Activated B cell treated with CpG ODN at 0.5 μM for 24 hours (primary cell): ENCODE measurements at regions not wholly inside any gene's neighbourhood (a gene's known extent, or its start where the extent isn't known, plus 50 kb on each side); places are given as distances from the start of the nearest gene placed in this dataset.
"Not testable (repeated sequence)": the region's sequence is repeated elsewhere in the genome, so short reads cannot be mapped to it uniquely, and the experiment has no call there.

Source experiments
- ATAC-seq: fragments of 200-7000 bp; cut with Tn5 transposase; one replicate; pipeline ENCODE4 v1.10.0; 2021; ENCODE audit warnings: low read depth, mild to moderate bottlenecking, moderate library complexity
- CTCF ChIA-PET: fragments of 350-600 bp; sonication (Branson Sonifier 250); formaldehyde crosslinking; loops from one replicate; lab custom pipeline; 2021; ENCODE audit warnings: antibody characterized with exemption; lab: Charles Lee
- POLR2A ChIA-PET: fragments of 350-600 bp; sonication (Branson Sonifier 250); formaldehyde crosslinking; loops from one replicate; lab custom pipeline; 2021; ENCODE audit warnings: antibody characterized with exemption; lab: Charles Lee
- DNase-seq: peaks from one replicate; pipeline ENCODE4 v3.0.0; 2022
- H3K27ac Mint-ChIP-seq: one replicate; pipeline ENCODE4 v1.8.0; 2020; ENCODE audit warnings: mixed read lengths
- H3K27me3 Mint-ChIP-seq: one replicate; pipeline ENCODE4 v1.8.0; 2021; ENCODE audit warnings: mixed read lengths
- H3K36me3 Mint-ChIP-seq: one replicate; pipeline ENCODE4 v1.8.0; 2021; ENCODE audit warnings: low read depth, mixed read lengths
- H3K4me1 Mint-ChIP-seq: one replicate; pipeline ENCODE4 v1.8.0; 2021; ENCODE audit warnings: mixed read lengths
- H3K4me3 Mint-ChIP-seq: one replicate; pipeline ENCODE4 v1.8.0; 2020; ENCODE audit warnings: mild to moderate bottlenecking, mixed read lengths
- H3K9me3 Mint-ChIP-seq: one replicate; pipeline ENCODE4 v1.8.0; 2020; ENCODE audit warnings: mixed read lengths
- CTCF ChIP-seq: fragments of 200-600 bp; IDR thresholded peaks from one replicate; pipeline ENCODE4 v1.8.0; 2022; ENCODE audit warnings: antibody characterized with exemption, mild to moderate bottlenecking
- intact Hi-C: fragments of 100-400 bp; cut with micrococcal nuclease; formaldehyde crosslinking; loops from one replicate; pipeline ENCODE4 v1.15.1; 2024

GRCh38 chr4:189653130-189653653 lies 287.5 kb upstream of the FRG1 start:
- H3K27me3 Mint-ChIP-seq, H3K9me3 Mint-ChIP-seq, H3K36me3 Mint-ChIP-seq, H3K27ac Mint-ChIP-seq, POLR2A ChIA-PET, intact Hi-C loops, CTCF ChIA-PET, H3K4me1 Mint-ChIP-seq, H3K4me3 Mint-ChIP-seq, DNase-seq, ATAC-seq: not testable (repeated sequence)

GRCh38 chr4:189653983-189654382 lies 286.7 kb upstream of the FRG1 start:
- H3K4me3 Mint-ChIP-seq, H3K36me3 Mint-ChIP-seq, CTCF ChIA-PET: not testable (repeated sequence)

GRCh38 chr4:189654396-189654795 lies 286.3 kb upstream of the FRG1 start:
- CTCF ChIA-PET, ATAC-seq, intact Hi-C loops, H3K36me3 Mint-ChIP-seq, H3K27ac Mint-ChIP-seq, H3K27me3 Mint-ChIP-seq, POLR2A ChIA-PET, H3K4me1 Mint-ChIP-seq, DNase-seq, H3K4me3 Mint-ChIP-seq, H3K9me3 Mint-ChIP-seq: not testable (repeated sequence)

More at GRCh38 chr4:189653983-189654382, 286.7 kb upstream of the FRG1 start:
- ATAC-seq, H3K27me3 Mint-ChIP-seq, H3K4me1 Mint-ChIP-seq, intact Hi-C loops, H3K9me3 Mint-ChIP-seq, POLR2A ChIA-PET, H3K27ac Mint-ChIP-seq, DNase-seq: not testable (repeated sequence)

GRCh38 chr4:189655817-189656216 lies 284.9 kb upstream of the FRG1 start:
- H3K27me3 Mint-ChIP-seq, CTCF ChIA-PET, ATAC-seq, H3K9me3 Mint-ChIP-seq, POLR2A ChIA-PET, H3K36me3 Mint-ChIP-seq, H3K4me3 Mint-ChIP-seq, intact Hi-C loops, H3K27ac Mint-ChIP-seq, H3K4me1 Mint-ChIP-seq, DNase-seq: not testable (repeated sequence)

GRCh38 chr4:189656641-189657040 lies 284.0 kb upstream of the FRG1 start:
- Mint-ChIP-seq H3K27ac (no peak overlapping the region), H3K36me3 (no peaks in the 10 kb centered on the region), H3K4me1 (peaks cover 6% of the 10 kb centered on the region), H3K9me3 (no peaks in the 10 kb centered on the region), H3K27me3 (no peaks in the 10 kb centered on the region), H3K4me3 (no peak overlapping the region)
- ChIA-PET CTCF (no interaction called here), POLR2A (no interaction called here)
- ATAC-seq (no peak), DNase-seq (no peak)
- intact Hi-C loops: no loop called here
- no peak for TF ChIP-seq CTCF

- H3K27ac Mint-ChIP-seq, ATAC-seq, H3K36me3 Mint-ChIP-seq, intact Hi-C loops, POLR2A ChIA-PET, H3K4me3 Mint-ChIP-seq, H3K27me3 Mint-ChIP-seq, DNase-seq, CTCF ChIA-PET, H3K9me3 Mint-ChIP-seq, H3K4me1 Mint-ChIP-seq: not testable (repeated sequence)
Observed at GRCh38 chr4:189658259-189658658, 282.4 kb upstream of the FRG1 start.

GRCh38 chr4:189658831-189659230 lies 281.8 kb upstream of the FRG1 start:
- H3K4me1 Mint-ChIP-seq, H3K27ac Mint-ChIP-seq, ATAC-seq, POLR2A ChIA-PET, H3K27me3 Mint-ChIP-seq, CTCF ChIA-PET, intact Hi-C loops, DNase-seq, H3K36me3 Mint-ChIP-seq, H3K4me3 Mint-ChIP-seq, H3K9me3 Mint-ChIP-seq: not testable (repeated sequence)

- TF ChIP-seq CTCF: no peak
- no peak for ATAC-seq
- Mint-ChIP-seq H3K4me3 (no peak overlapping the region), H3K4me1 (peaks cover 6% of the 10 kb centered on the region), H3K9me3 (no peaks in the 10 kb centered on the region), H3K27ac (no peak overlapping the region), H3K27me3 (no peaks in the 10 kb centered on the region), H3K36me3 (no peaks in the 10 kb centered on the region)
- intact Hi-C loops: no loop called here
- POLR2A ChIA-PET: no interaction called here
- CTCF ChIA-PET: no interaction called here
- no peak for DNase-seq
Observed at GRCh38 chr4:189659287-189659686, 281.4 kb upstream of the FRG1 start.
